Stomach (tissue), 4 donors: ENCODE measurements at regions not wholly inside any gene's neighbourhood (a gene's known extent, or its start where the extent isn't known, plus 50 kb on each side); places are given as distances from the start of the nearest gene placed in this dataset.
"Not testable (repeated sequence)": the region's sequence is repeated elsewhere in the genome, so short reads cannot be mapped to it uniquely, and the experiment has no call there.

Experiments
- CTCF ChIP-seq, 7 experiments: fragments of 450-650 bp in 4 of 7; fragments of 200-600 bp in 3 of 7; sonication (generic) in 3 of 7; IDR thresholded peaks; one replicate each; pipeline ENCODE4 v1.5.1; 2016 to 2019; ENCODE audit warnings: antibody characterized with exemption in 7 of 7, control low read depth in 2 of 7, mild to moderate bottlenecking in 1 of 7
- POLR2A ChIP-seq, 4 donors: fragments of 450-650 bp; IDR thresholded peaks; one replicate each; pipeline ENCODE4 v1.6.1; 2016; ENCODE audit warnings: antibody characterized with exemption in 4 of 4, control low read depth in 2 of 4, mild to moderate bottlenecking in 1 of 4, moderate library complexity in 1 of 4

DNA sequence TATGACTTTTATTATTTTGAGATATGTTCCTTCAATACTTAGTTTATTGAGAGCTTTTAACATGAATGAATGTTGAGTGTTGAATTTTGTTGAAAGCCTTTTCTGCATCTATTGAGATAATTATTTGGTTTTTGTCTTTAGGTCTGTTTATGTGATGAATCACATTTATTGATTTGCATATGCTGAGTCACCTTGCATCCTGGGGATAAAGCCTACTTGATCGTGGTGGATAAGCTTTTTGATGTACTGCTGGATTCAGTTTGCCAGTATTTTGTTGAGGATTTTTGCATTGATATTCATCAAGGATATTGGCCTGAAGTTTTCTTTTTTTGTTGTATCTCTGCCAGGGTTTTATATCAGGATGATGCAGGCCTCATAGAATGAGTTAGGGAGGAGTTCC lies 106.5 kb upstream of the DAZL start:
- TF ChIP-seq POLR2A, CTCF (IDR thresholded peaks at IDR 0.05): not testable (repeated sequence)
